Upper lobe of left lung (tissue), 4 donors: ENCODE measurements at regions not wholly inside any gene's neighbourhood (a gene's known extent, or its start where the extent isn't known, plus 50 kb on each side); places are given as distances from the start of the nearest gene placed in this dataset.
"Not testable (repeated sequence)": the region's sequence is repeated elsewhere in the genome, so short reads cannot be mapped to it uniquely, and the experiment has no call there.

Experiments
- CTCF ChIP-seq, 6 experiments: fragments of 450-650 bp in 4 of 6; fragments of 200-600 bp in 2 of 6; sonication (generic) in 2 of 6; IDR thresholded peaks; one replicate each; pipeline ENCODE4 v1.5.1; 2016 to 2019; ENCODE audit warnings: antibody characterized with exemption in 6 of 6
- EP300 ChIP-seq, 4 donors: sonication (generic); formaldehyde crosslinking; IDR thresholded peaks; one replicate each; pipeline ENCODE4 v1.5.1; 2017; ENCODE audit warnings: antibody characterized with exemption in 4 of 4, control low read depth in 2 of 4
- POLR2A ChIP-seq, 4 donors: fragments of 450-650 bp; IDR thresholded peaks; one replicate each; pipeline ENCODE4 v1.5.1; 2016 to 2017; ENCODE audit warnings: antibody characterized with exemption in 4 of 4, mild to moderate bottlenecking in 2 of 4
- POLR2AphosphoS5 ChIP-seq, 2 donors: sonication (generic); formaldehyde crosslinking; IDR thresholded peaks; one replicate each; pipeline ENCODE4 v1.5.1; 2017; ENCODE audit warnings: antibody characterized with exemption in 2 of 2

GRCh38 chr3:195999176-195999575 is 82.7 kb downstream of the TFRC start:
- TF ChIP-seq POLR2AphosphoS5, CTCF, POLR2A, EP300 (IDR thresholded peaks at IDR 0.05): not testable (repeated sequence)
